PC-9 (cell line): ENCODE measurements at regions not wholly inside any gene's neighbourhood (a gene's known extent, or its start where the extent isn't known, plus 50 kb on each side); places are given as distances from the start of the nearest gene placed in this dataset.

ENCODE experiments used
- CTCF ChIP-seq: fragments of 200-600 bp; sonication (generic); conservative IDR thresholded peaks from 2 replicates; pipeline ENCODE4 v1.6.1; 2017; ENCODE audit warnings: mixed run types, antibody characterized with exemption, mild to moderate bottlenecking, moderate library complexity
- EZH2 ChIP-seq: fragments of 200-600 bp; sonication (generic); IDR thresholded peaks from 2 replicates; pipeline ENCODE4 v1.8.0; 2017; ENCODE audit warnings: antibody characterized with exemption, low read depth

GRCh38 chr18:67080601-67081000 lies 435.9 kb downstream of the DSEL start:
- TF ChIP-seq CTCF (no peak), EZH2 (no peak)
